ENCODE measurements at regions not wholly inside any gene's neighbourhood (a gene's known extent, or its start where the extent isn't known, plus 50 kb on each side); places are given as distances from the start of the nearest gene placed in this dataset.

DNA sequence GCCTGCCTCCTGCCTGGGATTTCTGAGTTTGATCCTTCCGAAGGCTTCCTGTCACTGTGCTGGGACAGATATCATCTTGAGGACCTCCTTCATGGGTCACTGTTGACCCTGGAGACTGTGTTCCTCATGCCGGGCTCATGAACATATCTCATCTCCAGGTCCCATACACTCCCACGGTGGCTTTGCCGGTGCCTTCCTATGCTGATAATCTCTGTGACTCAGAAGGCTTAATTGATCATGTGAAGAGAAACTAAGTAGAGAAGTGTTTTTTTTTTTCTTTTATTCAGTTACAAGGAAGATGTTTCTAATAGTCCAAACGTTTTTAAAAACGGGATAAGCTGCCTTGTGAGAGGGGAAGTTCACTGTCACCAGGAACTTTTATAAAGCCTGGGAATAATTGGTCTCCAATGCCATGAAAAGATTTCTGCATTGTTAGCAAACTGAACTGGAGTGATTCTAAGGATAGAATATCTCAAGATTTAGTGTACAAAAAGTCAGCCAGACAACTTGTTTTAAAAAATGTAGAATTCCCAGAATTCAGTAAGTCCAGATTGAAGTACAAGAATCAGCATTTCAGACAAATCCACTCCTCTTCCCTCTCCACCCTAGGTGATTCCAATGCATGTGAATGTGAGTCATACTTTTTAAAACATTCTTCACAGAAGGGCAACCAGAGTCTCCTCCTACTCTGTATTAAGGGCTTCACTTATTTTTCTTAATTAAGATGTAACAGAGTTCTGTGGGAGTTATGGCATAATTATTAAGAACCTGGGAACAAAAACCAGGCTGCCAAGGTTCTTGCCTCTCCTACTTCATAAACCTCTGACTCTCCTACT is 139.8 kb upstream of the LGR5 start:
- TF ChIP-seq, protein P1, sequence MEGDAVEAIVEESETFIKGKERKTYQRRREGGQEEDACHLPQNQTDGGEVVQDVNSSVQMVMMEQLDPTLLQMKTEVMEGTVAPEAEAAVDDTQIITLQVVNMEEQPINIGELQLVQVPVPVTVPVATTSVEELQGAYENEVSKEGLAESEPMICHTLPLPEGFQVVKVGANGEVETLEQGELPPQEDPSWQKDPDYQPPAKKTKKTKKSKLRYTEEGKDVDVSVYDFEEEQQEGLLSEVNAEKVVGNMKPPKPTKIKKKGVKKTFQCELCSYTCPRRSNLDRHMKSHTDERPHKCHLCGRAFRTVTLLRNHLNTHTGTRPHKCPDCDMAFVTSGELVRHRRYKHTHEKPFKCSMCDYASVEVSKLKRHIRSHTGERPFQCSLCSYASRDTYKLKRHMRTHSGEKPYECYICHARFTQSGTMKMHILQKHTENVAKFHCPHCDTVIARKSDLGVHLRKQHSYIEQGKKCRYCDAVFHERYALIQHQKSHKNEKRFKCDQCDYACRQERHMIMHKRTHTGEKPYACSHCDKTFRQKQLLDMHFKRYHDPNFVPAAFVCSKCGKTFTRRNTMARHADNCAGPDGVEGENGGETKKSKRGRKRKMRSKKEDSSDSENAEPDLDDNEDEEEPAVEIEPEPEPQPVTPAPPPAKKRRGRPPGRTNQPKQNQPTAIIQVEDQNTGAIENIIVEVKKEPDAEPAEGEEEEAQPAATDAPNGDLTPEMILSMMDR (IDR thresholded peaks at IDR 0.05), result no peak
- TF ChIP-seq EP300 (IDR thresholded peaks at IDR 0.05) (no peak), POLR2A (IDR thresholded peaks at IDR 0.05) (no peak), POLR2AphosphoS5 (IDR thresholded peaks at IDR 0.05) (no peak)
